Ramos (cell line): ENCODE measurements at regions not wholly inside any gene's neighbourhood (a gene's known extent, or its start where the extent isn't known, plus 50 kb on each side); places are given as distances from the start of the nearest gene placed in this dataset.

Source experiments
- in situ Hi-C: fragments of 300-500 bp; cut with MboI; formaldehyde crosslinking; loops from one replicate; pipeline ENCODE4 v1.14.3; 2022; ENCODE audit warnings: low sequenced_read_pairs; ENCODE audit not compliant: unreplicated experiment

- in situ Hi-C loops, result no loop called here
Measured at GRCh38 chr6:134866563-134866962, 83.3 kb downstream of the ALDH8A1 start.

GRCh38 chr6:134864558-134864957, 85.3 kb downstream of the ALDH8A1 start:
- in situ Hi-C loops, result no loop called here

- in situ Hi-C loops, result no loop called here
Measured at GRCh38 chr6:134863763-134864510, 86.0 kb downstream of the ALDH8A1 start.

- in situ Hi-C loops, result no loop called here
Measured at GRCh38 chr6:134854366-134854765, 95.5 kb downstream of the ALDH8A1 start.

GRCh38 chr6:134853111-134854055, 96.5 kb downstream of the ALDH8A1 start:
- in situ Hi-C loops, result no loop called here

GRCh38 chr6:134851548-134851947, 98.4 kb downstream of the ALDH8A1 start:
- in situ Hi-C loops, result no loop called here

- in situ Hi-C loops, result no loop called here
Measured at GRCh38 chr6:134850721-134851305, 99.1 kb downstream of the ALDH8A1 start.

GRCh38 chr6:134849920-134850447, 99.9 kb downstream of the ALDH8A1 start:
- in situ Hi-C loops, result no loop called here

GRCh38 chr6:134848076-134848475, 101.8 kb downstream of the ALDH8A1 start:
- in situ Hi-C loops, result no loop called here

GRCh38 chr6:134846865-134847264, 103.0 kb downstream of the ALDH8A1 start:
- in situ Hi-C loops, result no loop called here

GRCh38 chr6:134846031-134846430, 103.9 kb downstream of the ALDH8A1 start:
- in situ Hi-C loops, result no loop called here

GRCh38 chr6:134844120-134844519, 105.8 kb downstream of the ALDH8A1 start:
- in situ Hi-C loops, result no loop called here

GRCh38 chr6:134840086-134840867, 109.6 kb downstream of the ALDH8A1 start:
- in situ Hi-C loops, result no loop called here

- in situ Hi-C loops, result no loop called here
Measured at GRCh38 chr6:134835993-134836392, 113.9 kb downstream of the ALDH8A1 start.

GRCh38 chr6:134830940-134831339, 119.0 kb downstream of the ALDH8A1 start:
- in situ Hi-C loops, result no loop called here

- in situ Hi-C loops, result no loop called here
Measured at GRCh38 chr6:134830194-134830593, 119.7 kb downstream of the ALDH8A1 start.

- in situ Hi-C loops, result no loop called here
Measured at GRCh38 chr6:134828641-134829040, 121.3 kb downstream of the ALDH8A1 start.

- in situ Hi-C loops, result no loop called here
Measured at GRCh38 chr6:134826889-134827737, 122.8 kb downstream of the ALDH8A1 start.

GRCh38 chr6:134823710-134824034, 126.2 kb downstream of the ALDH8A1 start:
- in situ Hi-C loops, result no loop called here
